ENCODE measurements at regions not wholly inside any gene's neighbourhood (a gene's known extent, or its start where the extent isn't known, plus 50 kb on each side); places are given as distances from the start of the nearest gene placed in this dataset.
"Not testable (repeated sequence)": the region's sequence is repeated elsewhere in the genome, so short reads cannot be mapped to it uniquely, and the experiment has no call there.

DNA sequence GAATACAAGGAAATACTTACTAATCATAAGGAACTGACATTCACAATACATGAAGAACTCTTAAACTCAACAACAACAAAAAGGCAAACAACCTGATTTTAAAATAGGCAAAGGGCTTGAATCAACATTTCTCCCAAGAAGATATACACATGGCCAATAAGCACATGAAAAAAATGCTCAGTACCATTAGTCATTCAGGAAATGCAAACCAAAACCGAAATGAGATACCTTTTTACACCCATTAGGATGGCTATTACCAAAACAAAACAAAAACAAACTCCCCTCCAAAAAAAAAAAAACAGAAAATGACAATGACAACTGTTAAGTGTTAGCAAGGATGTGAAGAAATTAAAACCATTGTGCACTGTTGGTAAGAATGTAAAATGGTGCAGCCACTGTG lies 104.1 kb upstream of the ZNF462 start:
- DNase-seq (ENCODE audit: low read depth), result no peak

DNA sequence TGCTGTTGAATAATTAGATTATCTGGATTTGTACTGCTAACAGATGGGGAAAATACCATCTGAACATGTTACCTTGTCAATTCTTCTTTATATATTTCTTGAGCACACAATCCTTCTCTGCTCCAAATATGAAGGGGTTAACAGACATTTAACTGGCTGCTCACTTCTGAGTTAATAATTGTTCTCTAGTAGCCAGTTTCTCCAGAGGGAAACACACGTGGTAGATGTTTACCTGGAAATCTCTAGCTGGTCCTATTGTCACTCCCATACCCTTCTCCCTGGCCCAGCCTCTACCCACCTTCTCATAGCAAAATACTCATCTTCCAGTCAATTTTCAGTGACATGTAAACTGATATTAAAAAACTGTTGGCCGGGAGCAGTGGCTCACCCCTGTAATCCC lies 101.5 kb upstream of the ZNF462 start:
- no peak for DNase-seq (ENCODE audit: low read depth)

DNA sequence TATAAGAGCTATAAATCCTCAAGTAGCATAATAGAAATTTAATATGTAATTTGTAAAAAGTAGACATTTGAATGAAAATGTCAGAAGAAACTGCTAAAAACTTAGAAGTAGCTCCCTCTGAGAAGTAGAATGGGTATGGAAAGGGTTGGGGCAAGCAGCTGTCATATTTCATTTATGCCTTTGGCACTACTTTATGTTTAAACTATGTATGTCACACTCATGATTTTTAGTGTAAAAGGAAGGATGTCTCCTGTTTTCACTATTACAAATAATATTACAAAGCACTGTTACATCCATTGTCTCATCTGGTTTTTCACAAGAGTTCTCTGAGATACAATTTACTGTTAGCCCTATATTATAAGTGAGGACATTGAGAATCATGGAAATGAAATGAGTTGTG lies 96.3 kb upstream of the ZNF462 start:
- no peak for DNase-seq (ENCODE audit: low read depth)

DNA sequence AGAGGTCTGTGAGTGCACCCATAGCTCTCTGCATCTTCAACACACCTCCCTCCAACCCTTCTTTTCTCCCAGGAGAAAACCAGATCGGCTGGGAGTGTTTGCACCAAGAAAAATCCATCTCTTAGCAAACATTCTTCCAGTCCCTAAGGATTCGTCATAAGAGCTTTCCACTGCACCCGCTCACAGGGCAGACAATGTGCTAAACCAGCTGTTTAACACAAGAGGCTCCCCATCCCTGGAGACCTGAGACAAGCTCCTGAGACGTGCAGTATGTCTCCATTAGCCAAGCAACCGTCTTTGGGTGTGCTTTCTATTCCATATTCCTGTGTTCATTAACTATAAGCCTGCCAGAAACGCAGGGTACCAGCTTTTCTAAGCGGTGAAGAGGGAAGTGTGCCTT lies 93.6 kb upstream of the ZNF462 start:
- DNase-seq (ENCODE audit: low read depth), result no peak

DNA sequence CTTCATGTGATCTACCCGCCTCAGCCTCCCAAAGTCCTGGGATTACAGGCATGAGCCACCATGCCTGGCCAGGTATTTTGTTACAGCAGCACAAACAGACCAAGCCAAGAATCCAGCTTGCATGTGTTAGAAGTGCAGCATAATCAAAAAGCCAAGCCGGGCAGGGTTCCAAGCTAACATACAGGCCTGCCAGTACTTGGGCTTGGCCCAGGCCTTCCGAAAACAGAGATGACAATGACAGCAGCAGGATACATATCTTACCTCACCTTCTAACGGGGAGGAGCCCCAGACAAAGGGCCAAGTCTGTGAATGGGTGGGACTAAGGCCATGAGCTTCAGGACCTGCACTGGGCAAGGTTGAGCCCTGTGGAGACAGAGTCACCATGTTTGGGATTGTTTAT lies 91.4 kb upstream of the ZNF462 start:
- DNase-seq (ENCODE audit: low read depth), result no peak

DNA sequence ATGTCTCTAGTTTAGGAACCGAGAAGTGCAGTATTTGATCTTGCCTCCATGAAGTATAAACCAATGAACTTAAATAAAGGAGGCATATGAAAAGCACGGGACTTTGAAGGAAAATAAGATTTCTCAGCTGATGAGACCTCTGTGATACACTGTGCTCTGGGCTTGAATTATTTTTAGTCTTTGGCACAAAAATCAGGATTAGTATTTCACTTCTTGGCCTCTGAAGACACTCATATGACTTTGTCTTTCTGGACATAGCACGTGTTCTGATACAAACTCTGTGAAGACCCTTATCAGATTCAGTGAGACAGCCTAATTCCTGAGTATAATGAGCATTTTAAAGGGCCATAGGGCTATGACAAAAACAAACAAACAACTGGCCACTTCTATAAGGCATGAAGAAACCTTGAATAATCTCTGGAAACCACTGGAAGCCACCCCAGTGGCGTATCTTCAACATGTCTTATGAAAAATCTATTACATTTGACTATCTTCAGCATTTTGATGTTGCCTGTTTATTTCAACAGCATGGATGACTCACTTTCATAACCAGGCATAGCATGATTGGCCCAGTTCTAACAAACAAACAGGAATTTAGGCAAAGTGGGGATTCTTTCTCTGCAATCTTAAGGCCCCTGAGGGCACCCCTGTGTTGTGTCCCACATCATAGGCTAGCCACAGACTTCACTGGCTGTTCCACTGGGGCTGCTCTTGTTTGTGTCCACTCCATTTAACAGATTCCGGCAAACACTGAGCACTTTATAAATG lies 90.3 kb upstream of the ZNF462 start:
- DNase-seq (ENCODE audit: low read depth), result peak; percentile 12

DNA sequence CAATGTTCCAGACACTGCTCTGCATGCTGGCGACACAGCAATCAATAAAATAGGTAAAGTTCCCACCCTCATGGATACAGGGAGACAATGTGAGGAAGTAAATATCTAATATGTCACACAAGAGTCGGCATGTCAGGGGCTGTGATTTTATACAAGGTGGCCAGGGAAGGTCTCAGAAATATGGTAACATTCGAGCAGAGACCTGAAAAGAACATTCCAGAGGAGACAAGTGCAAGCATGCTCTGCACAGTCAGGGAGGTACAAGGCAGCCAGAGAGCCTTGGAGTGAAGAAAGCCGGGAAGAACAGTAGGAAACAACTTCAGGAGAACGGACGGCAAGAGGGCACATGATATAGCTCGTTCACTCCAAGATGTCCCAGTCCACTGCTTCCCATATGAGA lies 89.2 kb upstream of the ZNF462 start:
- DNase-seq (ENCODE audit: low read depth), result no peak

DNA sequence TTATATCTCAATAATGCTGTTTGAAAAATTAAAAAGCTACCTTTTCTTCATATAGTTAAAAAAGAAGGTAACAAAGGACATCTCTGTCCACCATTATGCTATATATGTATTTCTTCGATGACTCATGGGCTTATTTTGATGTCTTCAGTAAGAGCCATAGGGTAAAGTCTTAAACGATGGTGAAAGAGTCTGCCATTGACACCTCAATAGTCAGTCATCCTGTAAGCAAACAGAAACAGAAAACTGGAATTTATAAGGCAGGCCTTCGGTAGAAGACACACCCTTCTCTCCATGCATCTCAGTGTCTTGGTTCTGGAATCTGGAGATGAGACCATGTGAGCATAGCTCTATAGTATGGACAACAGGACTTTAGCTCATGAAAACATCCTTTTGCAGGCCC lies 87.0 kb upstream of the ZNF462 start:
- DNase-seq (ENCODE audit: low read depth), result no peak

DNA sequence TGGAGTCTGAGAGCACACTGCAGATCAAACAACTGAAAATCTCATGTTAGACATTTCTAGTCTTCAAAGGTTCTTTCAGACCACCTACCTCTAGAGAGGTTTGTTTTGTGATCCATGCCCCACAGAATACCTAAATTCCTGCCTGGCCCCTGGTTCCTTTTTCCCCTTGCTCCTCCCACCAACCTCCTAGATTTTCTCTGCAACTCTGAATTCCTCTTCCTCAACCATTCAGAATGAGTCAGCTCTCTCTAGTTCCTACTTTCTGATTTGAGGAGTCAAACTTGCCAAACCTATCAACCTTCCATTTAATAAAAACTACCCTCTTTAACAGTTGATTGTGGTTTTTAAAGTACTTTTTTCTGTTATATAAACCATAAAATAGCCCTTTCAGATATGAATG lies 83.2 kb upstream of the ZNF462 start:
- DNase-seq (ENCODE audit: low read depth), result no peak

DNA sequence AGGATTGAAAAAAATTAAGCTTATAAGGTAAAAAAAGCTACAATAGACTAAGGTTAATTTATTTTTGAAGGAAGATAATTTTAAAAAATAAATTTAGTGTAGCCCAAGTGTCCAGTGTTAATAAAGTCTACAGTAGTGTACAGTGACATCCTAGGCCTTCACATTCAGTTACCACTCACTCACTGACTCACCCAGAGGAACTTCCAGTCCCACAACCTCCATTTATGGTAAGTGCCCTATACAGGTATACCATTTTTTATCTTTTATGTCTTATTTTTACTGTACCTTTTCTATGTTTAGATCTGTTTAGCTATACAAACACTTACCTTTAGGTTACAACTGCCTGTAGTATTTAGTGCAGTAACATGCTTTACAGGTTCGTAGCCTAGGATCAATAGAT lies 79.8 kb upstream of the ZNF462 start:
- DNase-seq (ENCODE audit: low read depth), result no peak

DNA sequence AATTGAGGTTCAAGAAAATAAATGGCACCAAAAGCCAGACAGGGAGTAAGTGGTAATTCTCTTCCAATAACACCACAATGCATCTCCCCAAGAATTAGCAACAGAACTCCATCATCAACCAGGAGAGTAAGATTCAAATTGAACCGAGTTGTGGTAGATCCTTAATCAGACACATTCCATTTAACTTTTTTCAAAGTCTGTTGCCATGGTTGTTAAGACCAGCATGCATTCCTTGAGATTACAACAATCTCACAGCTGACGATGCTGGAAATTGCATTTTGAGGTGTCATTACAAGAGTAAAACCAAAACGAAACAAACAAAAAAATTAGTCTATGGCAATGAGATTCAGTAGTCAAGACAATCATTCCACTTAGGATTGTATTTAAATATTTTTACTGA lies 78.9 kb upstream of the ZNF462 start:
- DNase-seq (ENCODE audit: low read depth), result no peak

DNA sequence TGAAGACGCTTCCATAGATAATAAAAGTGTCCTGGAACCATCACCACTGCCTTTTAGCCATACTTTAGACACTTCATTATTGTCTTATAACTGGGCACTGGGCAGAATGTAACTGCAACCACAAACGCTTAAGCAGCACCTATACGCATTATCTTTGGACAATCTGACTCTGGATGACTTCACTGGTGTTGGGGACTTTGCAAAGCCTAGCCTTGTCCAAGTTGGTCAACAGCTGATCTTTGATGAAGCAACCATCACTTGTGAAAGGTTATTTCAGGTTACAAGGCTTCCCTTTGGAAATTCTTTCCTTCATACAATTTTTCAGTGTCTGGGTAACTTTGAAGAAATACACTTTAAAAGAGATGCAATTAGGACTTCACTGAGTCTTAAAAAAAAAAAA lies 77.8 kb upstream of the ZNF462 start:
- DNase-seq (ENCODE audit: low read depth), result no peak

DNA sequence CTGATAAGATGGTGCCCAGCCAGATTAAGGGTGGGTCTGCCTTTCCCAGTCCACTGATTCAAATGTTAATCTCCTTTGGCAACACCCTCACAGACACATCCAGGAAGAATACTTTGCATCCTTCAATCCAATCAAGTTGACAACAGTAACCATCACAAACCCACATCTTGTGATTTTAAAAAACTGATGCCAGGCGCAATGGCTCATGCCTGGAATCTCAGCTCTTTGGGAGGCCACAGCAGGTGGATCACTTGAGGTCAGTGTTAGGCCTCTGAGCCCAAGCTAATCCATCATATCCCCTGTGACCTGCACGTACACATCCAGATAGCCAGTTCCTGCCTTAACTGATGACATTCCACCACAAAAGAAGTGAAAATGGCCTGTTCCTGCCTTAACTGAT lies 74.9 kb upstream of the ZNF462 start:
- not testable (repeated sequence) for DNase-seq (ENCODE audit: low read depth)

DNA sequence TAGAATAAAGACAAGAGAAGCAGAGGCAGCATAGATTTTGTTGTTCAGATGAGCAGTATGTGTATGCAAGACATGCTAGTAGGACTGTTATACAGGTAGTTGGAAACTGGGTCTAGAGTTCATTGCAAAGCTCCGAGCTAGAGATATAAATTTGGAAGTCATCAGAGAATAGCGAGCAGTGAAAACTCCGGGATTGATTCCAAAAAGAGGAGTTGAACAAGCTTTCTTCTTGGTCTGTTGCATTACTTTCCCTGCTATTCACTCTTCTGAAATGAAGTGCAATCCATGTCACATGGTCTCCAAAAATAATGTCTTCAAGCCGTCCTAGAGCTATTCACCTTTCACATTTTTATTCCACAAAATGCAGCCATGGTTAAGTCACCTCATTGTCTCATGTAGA lies 67.9 kb upstream of the ZNF462 start:
- DNase-seq (ENCODE audit: low read depth), result no peak

DNA sequence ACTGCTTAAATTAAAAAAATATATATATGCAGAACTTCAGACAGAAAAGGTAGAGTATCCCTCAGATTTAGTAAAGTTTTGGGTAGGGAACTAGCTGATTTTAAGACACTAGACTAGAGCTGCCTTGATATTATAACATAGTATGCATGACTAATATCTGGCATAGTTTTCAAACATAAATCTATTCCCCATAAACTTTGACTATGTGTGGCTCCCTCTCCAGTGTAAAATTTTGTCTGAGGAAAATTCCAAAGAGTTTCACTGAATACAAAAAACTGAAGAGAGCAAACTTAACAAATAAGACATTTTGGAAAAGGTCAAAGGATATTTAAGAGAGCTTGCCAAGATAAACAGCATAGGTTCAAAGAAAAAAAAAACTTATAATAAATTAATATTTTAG lies 66.2 kb upstream of the ZNF462 start:
- DNase-seq (ENCODE audit: low read depth), result no peak

DNA sequence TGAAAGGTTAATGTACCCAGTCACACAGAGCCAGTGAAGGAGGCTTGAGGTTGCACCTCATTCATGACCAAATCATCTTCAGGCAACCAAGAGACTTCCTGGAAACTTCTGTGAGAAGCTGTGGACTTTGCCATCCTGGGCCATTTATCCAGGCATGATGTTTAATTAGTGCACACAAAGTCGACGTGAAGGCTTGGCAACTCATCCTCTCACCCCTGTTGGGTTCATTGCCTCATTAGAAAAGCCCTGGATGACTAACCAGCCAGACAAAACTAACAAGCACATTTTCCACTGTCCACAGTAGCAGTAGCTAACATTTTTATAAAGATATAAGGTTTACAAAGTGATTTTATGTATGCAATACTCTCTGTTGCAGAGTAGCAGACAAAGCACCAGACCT lies 65.7 kb upstream of the ZNF462 start:
- DNase-seq (ENCODE audit: low read depth), result no peak

DNA sequence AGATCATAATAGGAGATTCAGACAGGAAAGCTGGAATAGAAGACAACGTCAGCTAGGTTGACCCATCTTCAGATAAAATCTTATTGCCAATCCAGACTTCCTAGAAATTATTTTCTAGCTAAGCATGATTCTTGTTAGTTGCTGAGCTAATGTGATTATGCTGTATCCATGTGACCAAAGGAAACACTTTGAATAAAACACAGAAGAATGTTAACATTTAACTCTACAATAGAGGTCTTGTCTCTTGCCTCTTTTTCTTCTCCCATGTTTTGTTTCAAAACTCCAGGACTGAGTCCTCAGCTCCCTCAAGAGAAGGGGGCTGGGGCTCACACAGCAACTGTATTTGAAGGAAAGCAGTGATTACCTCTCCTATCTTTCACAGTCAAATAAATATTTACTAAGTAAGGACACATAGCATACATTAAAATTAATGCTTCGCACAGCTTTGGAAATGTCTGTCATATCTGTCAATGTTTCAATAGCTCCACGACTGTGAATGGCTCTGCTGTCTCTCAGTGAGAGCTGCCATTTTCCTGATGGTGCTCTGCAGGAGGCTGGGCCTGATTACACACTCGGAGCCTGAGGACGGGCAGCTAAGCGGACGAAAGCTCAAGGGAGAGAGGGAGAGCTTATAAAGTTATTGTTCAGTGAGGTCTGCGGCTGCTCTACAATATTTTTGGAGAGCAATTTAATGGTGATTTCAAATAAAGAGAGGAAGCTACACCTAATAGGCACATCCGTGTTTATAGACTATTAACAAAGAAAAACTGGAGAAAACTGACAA lies 64.8 kb upstream of the ZNF462 start:
- DNase-seq (ENCODE audit: low read depth), result no peak

DNA sequence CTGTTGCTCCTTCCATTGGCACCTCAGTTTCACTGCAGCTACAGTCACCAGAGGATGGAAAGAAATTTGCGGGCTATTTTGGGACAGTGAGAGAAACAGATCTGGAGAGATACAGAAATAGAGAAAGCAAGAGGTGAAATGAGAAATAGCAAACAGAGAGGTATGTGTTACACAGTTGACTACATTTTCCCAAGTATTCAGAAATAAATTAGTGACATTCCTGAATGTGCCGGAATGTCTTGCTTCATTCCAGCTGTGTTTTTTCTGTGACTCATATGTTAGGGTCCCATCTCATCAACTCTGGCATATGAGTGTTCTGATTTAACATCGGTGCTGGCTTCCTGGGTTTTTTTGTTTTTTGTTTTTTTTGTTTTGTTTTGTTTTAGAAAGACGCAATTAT lies 63.8 kb upstream of the ZNF462 start:
- peak; percentile 70 for DNase-seq (ENCODE audit: low read depth)

DNA sequence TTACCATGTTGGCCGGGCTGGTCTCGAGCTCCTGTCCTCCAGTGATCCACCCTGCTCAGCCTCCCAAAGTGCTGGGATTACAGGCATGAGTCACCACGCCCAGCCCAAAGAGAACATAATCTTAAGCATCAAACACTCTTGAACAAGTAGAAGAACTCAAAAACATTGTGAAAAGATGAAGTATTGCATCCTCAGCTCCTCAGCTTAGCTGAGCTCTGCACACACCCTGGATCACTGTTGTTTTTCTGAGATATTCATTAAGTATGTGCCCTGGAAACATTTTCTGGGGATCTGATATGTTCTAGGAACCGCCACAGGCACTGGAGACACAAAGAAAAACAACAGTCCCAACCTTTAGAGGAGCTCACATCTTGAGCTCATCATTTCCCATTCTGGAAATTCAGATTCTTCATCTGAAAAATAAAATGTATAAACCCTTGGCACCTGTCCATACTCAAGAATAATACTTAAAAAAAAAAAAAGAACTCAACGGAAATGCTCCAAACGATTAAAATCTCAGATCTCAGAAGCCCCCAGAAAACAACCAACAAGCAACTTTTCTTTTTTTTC lies 62.2 kb upstream of the ZNF462 start:
- peak; percentile 36 for DNase-seq (ENCODE audit: low read depth)

DNA sequence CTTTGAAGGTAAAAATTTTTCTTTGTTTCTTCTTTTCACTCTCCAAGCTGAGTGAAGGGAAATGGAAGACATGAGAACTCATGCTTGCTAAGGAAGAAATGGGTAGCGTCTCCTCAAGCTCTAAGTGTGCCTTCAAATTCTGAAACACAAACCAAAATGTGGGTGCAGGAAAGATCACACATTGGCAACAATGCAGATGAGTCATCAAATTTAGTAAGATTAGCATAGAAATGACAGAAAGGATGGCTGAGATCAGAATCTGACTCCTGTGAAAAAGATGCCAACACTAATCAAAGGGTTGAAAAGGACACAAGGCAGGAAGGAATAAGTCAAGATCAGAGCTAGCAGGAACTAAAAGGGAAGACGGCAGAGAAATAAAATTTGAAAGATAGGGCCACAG lies 61.1 kb upstream of the ZNF462 start:
- no peak for DNase-seq (ENCODE audit: low read depth)
